A549 (cell line): ENCODE measurements at regions not wholly inside any gene's neighbourhood (a gene's known extent, or its start where the extent isn't known, plus 50 kb on each side); places are given as distances from the start of the nearest gene placed in this dataset.

Source experiments
- ATAC-seq, 2 experiments: fragments of 200-7000 bp in 1 of 2; fragments of >200 bp in 1 of 2; cut with Nextera tagmentation in 1 of 2; cut with Tn5 transposase in 1 of 2; 3 replicates each; pipeline versions ENCODE4 v1.8.0 to v1.9.1; 2018 to 2020; ENCODE audit warnings: mild to moderate bottlenecking in 1 of 2, moderate library complexity in 1 of 2
- CTCF ChIA-PET: fragments of 300-600 bp; sonication (Branson Sonifier 250); formaldehyde crosslinking; extraction: SDS; loops from one replicate; lab custom pipeline; 2021; ENCODE audit warnings: antibody characterized with exemption, inconsistent platforms; lab: Yijun Ruan, JAX
- POLR2A ChIA-PET: fragments of 350-600 bp; formaldehyde crosslinking; extraction: SDS; loops from one replicate; lab custom pipeline; 2021; ENCODE audit warnings: antibody characterized with exemption, inconsistent platforms; lab: Yijun Ruan, JAX
- DNase-seq, 2 experiments: peaks; one replicate each; pipeline versions ENCODE4 v3.0.0 to v3.0.0-alpha.2; 2011 to 2016; ENCODE audit warnings: low read depth in 1 of 2, low spot score in 1 of 2
- FAIRE-seq: peaks from 2 replicates; lab custom pipeline; 2011; peaks lifted over from hg19 to GRCh38; lab: Jason Lieb, UNC
- H3K27ac ChIP-seq, 2 experiments: fragments of >200 bp; sonication (Bioruptor Twin); formaldehyde crosslinking; 3 replicates each; pipeline ENCODE4 v1.5.1; 2016 to 2017
- H3K4me1 ChIP-seq: fragments of >200 bp; sonication (Bioruptor Twin); formaldehyde crosslinking; 3 replicates; pipeline ENCODE4 v1.6.1; 2016
- H3K4me2 ChIP-seq: fragments of >200 bp; sonication (Bioruptor Twin); formaldehyde crosslinking; 3 replicates; pipeline ENCODE4 v1.6.1; 2016
- H3K4me3 ChIP-seq: fragments of >200 bp; sonication (Bioruptor Twin); formaldehyde crosslinking; 3 replicates; pipeline ENCODE4 v1.5.1; 2016
- H3K9me3 ChIP-seq: fragments of >200 bp; sonication (Bioruptor Twin); formaldehyde crosslinking; 3 replicates; pipeline ENCODE4 v1.6.1; 2016
- ATOH8 ChIP-seq: fragments of 250-450 bp; sonication (Bioruptor Pico); IDR thresholded peaks from 2 replicates; pipeline ENCODE4 v1.5.0; 2020; ENCODE audit warnings: low read depth, mild to moderate bottlenecking, moderate library complexity
- CBX2 ChIP-seq: fragments of 200-600 bp; sonication (generic); IDR thresholded peaks from 2 replicates; pipeline ENCODE4 v1.6.1; 2016; ENCODE audit warnings: low read depth, mild to moderate bottlenecking, borderline replicate concordance
- CEBPB ChIP-seq, 2 experiments: fragments of >200 bp in 1 of 2; sonication (Bioruptor Twin) in 1 of 2; formaldehyde crosslinking in 1 of 2; IDR thresholded peaks; 2 replicates each; pipeline ENCODE4 v1.6.1; 2012 to 2016
- CHD2 ChIP-seq: fragments of 150-350 bp; IDR thresholded peaks from 2 replicates; pipeline ENCODE4 v1.6.1; 2014; ENCODE audit warnings: low read length; ENCODE audit not compliant: partially characterized antibody
- CHD4 ChIP-seq: fragments of 200-600 bp; sonication (generic); IDR thresholded peaks from 2 replicates; pipeline ENCODE4 v1.6.1; 2016; ENCODE audit warnings: antibody characterized with exemption, mild to moderate bottlenecking, borderline replicate concordance
- CTCF ChIP-seq: fragments of >200 bp; sonication (Bioruptor Twin); formaldehyde crosslinking; IDR thresholded peaks from 3 replicates; pipeline ENCODE4 v1.5.1; 2016
- EHMT2 ChIP-seq: fragments of 200-600 bp; sonication (generic); IDR thresholded peaks from 2 replicates; pipeline ENCODE4 v1.6.1; 2016; ENCODE audit warnings: antibody characterized with exemption, low read depth, mild to moderate bottlenecking, moderate library complexity
- EP300 ChIP-seq, 2 experiments: fragments of >200 bp; sonication (Bioruptor Twin); formaldehyde crosslinking; IDR thresholded peaks; 2 replicates in 1 of 2; 3 replicates in 1 of 2; pipeline ENCODE4 v1.6.1; 2016 to 2017
- GATA3 ChIP-seq: IDR thresholded peaks from 2 replicates; pipeline ENCODE4 v1.6.1; 2012; ENCODE audit warnings: borderline replicate concordance
- HES2 ChIP-seq: fragments of >200 bp; sonication (Bioruptor Twin); formaldehyde crosslinking; IDR thresholded peaks from 2 replicates; pipeline ENCODE4 v1.6.1; 2016
- HEYL ChIP-seq: fragments of 250-450 bp; sonication (Bioruptor Pico); IDR thresholded peaks from 2 replicates; pipeline ENCODE4 v1.8.0; 2021; ENCODE audit warnings: mild to moderate bottlenecking, moderate library complexity
- HMGXB4 ChIP-seq: fragments of 250-450 bp; sonication (Bioruptor Pico); IDR thresholded peaks from 2 replicates; pipeline ENCODE4 v1.5.0; 2021; ENCODE audit warnings: mild to moderate bottlenecking, moderate library complexity, borderline replicate concordance
- JUNB ChIP-seq: fragments of >200 bp; sonication (Bioruptor Twin); formaldehyde crosslinking; IDR thresholded peaks from 2 replicates; pipeline ENCODE4 v1.6.1; 2016
- KDM1A ChIP-seq: fragments of 200-600 bp; sonication (generic); IDR thresholded peaks from 2 replicates; pipeline ENCODE4 v1.6.1; 2016; ENCODE audit warnings: low read depth, mild to moderate bottlenecking
- MAFK ChIP-seq: fragments of 450-650 bp; IDR thresholded peaks from 2 replicates; pipeline ENCODE4 v1.6.1; 2014; ENCODE audit not compliant: partially characterized antibody
- MYC ChIP-seq: IDR thresholded peaks from 2 replicates; pipeline ENCODE4 v1.6.1; 2012; ENCODE audit warnings: mild to moderate bottlenecking, inconsistent platforms, low read length, improper control_type of control experiment, borderline replicate concordance
- NFE2L2 ChIP-seq: fragments of 150-350 bp; conservative IDR thresholded peaks from 2 replicates; pipeline ENCODE4 v1.6.1; 2014; ENCODE audit warnings: low read length
- NPAS2 ChIP-seq: fragments of 250-450 bp; sonication (Bioruptor Pico); IDR thresholded peaks from 2 replicates; pipeline ENCODE4 v1.8.0; 2022; ENCODE audit warnings: mild to moderate bottlenecking, moderate library complexity, borderline replicate concordance
- NR3C1 ChIP-seq: fragments of >200 bp; sonication (Bioruptor Twin); formaldehyde crosslinking; IDR thresholded peaks from 3 replicates; pipeline ENCODE4 v1.6.1; 2017
- PHF8 ChIP-seq: fragments of 200-600 bp; sonication (generic); IDR thresholded peaks from 2 replicates; pipeline ENCODE4 v1.6.1; 2016; ENCODE audit warnings: low read depth, mild to moderate bottlenecking, antibody characterized with exemption, moderate library complexity, borderline replicate concordance
- POLR2AphosphoS2 ChIP-seq: conservative IDR thresholded peaks from 2 replicates; pipeline ENCODE4 v1.6.1; 2012; ENCODE audit warnings: low read length, improper control_type of control experiment, inconsistent platforms
- RARB ChIP-seq: fragments of 250-450 bp; sonication (Bioruptor Pico); IDR thresholded peaks from 2 replicates; pipeline ENCODE4 v1.8.0; 2021; ENCODE audit warnings: mild to moderate bottlenecking, moderate library complexity
- REST ChIP-seq: fragments of 200-600 bp; sonication (generic); IDR thresholded peaks from 2 replicates; pipeline ENCODE4 v1.6.1; 2016; ENCODE audit warnings: antibody characterized with exemption, mild to moderate bottlenecking, moderate library complexity
- RFX5 ChIP-seq: fragments of 450-650 bp; IDR thresholded peaks from 2 replicates; pipeline ENCODE4 v1.7.1; 2014; ENCODE audit warnings: antibody characterized with exemption, mild to moderate bottlenecking, moderate library complexity
- RNF2 ChIP-seq: fragments of 200-600 bp; sonication (generic); IDR thresholded peaks from 2 replicates; pipeline ENCODE4 v1.6.1; 2016; ENCODE audit warnings: low read depth, mild to moderate bottlenecking, antibody characterized with exemption, moderate library complexity, borderline replicate concordance
- SREBF2 ChIP-seq: fragments of 450-650 bp; IDR thresholded peaks from 2 replicates; pipeline ENCODE4 v1.6.1; 2014; ENCODE audit warnings: mild to moderate bottlenecking, moderate library complexity
- TP53 ChIP-seq: fragments of 250-450 bp; sonication (Bioruptor Pico); IDR thresholded peaks from 2 replicates; pipeline ENCODE4 v1.5.0; 2021; ENCODE audit warnings: mild to moderate bottlenecking, moderate library complexity
- WGBS: methylation state at CpG from one replicate; pipeline ENCODE4 v1.1.6; 2017; ENCODE audit errors: missing lambda C conversion rate; 5-methylcytosine and 5-hydroxymethylcytosine counted together

GRCh38 chr2:19207452-19207851 lies 151.0 kb downstream of the OSR1 start:
- TF ChIP-seq POLR2AphosphoS2 (no peak), NR3C1 (no peak), PHF8 (no peak), NFE2L2 (no peak), NPAS2 (CRISPR knock-in tag) (no peak), CEBPB (IDR thresholded peaks at IDR 0.05) (no peak), JUNB (no peak), CHD4 (no peak), EHMT2 (no peak), HES2 (no peak), RNF2 (no peak), HEYL (CRISPR knock-in tag) (no peak), HMGXB4 (CRISPR knock-in tag) (no peak), GATA3 (no peak), SREBF2 (no peak), MYC (no peak), RARB (CRISPR knock-in tag) (no peak)
- TF ChIP-seq, all 56 proteins: peak for 0
- Histone ChIP-seq H3K9me3 (no peaks in the 10 kb centered on the region), H3K4me3 (no peak overlapping the region), H3K27ac (peak overlapping the region; percentile 4 to 51; a peak in 2 of 6 replicates), H3K4me1 (peaks cover 18% of the 10 kb centered on the region), H3K4me2 (no peak overlapping the region)
- FAIRE-seq (no peak), DNase-seq (no peak), ATAC-seq (no peak)
- CTCF ChIA-PET = no interaction called here
- WGBS = 85% methylated on average over 8 of the region's 8 CpGs
- POLR2A ChIA-PET = no interaction called here

GRCh38 chr2:19205983-19206533 lies 152.4 kb downstream of the OSR1 start:
- ChIA-PET POLR2A (interaction anchor here (0.7 kb wide), 1 partner anchor 39 kb away, joined by 5 read pairs; no protein-coding TSS in a partner anchor), CTCF (no interaction called here)
- ATAC-seq = no peak
- no peak overlapping the region for H3K4me3 ChIP-seq
- peaks cover 18% of the 10 kb centered on the region for H3K4me1 ChIP-seq
- no peak for DNase-seq
- WGBS = 79% methylated on average over 4 of the region's 4 CpGs
- H3K4me2 ChIP-seq = no peak overlapping the region
- TF ChIP-seq MAFK (peak; percentile 17), ATOH8 (CRISPR knock-in tag) (no peak)
- peak overlapping the region in 1 of 2 experiments; percentile 6; a peak in 1 of 6 replicates for H3K27ac ChIP-seq
- no peaks in the 10 kb centered on the region for H3K9me3 ChIP-seq
- FAIRE-seq = no peak

- ATAC-seq (no peak), FAIRE-seq (no peak), DNase-seq (no peak)
- CTCF ChIA-PET = no interaction called here
- H3K27ac ChIP-seq = no peak overlapping the region
- H3K4me1 ChIP-seq = peaks cover 11% of the 10 kb centered on the region
- POLR2A ChIA-PET = no interaction called here
- 88% methylated on average over 5 of the region's 5 CpGs for WGBS
- H3K4me3 ChIP-seq = no peak overlapping the region
- no peak overlapping the region for H3K4me2 ChIP-seq
- no peaks in the 10 kb centered on the region for H3K9me3 ChIP-seq
- no peak for TF ChIP-seq CHD2
- TF ChIP-seq CTCF = no peak
- no peak for TF ChIP-seq MYC
- TF ChIP-seq RNF2 = no peak
- no peak for TF ChIP-seq KDM1A
- no peak for TF ChIP-seq EP300 (IDR thresholded peaks at IDR 0.05)
- TF ChIP-seq TP53 (CRISPR knock-in tag) = no peak
- TF ChIP-seq CBX2 = no peak
- no peak for TF ChIP-seq PHF8
- no peak for TF ChIP-seq REST
- no peak for TF ChIP-seq RFX5
These were observed 154.6 kb downstream of the OSR1 start for GRCh38 chr2:19203866-19204265.
